Suprapubic skin (tissue), 4 donors: ENCODE measurements at regions not wholly inside any gene's neighbourhood (a gene's known extent, or its start where the extent isn't known, plus 50 kb on each side); places are given as distances from the start of the nearest gene placed in this dataset.

Experiments used
- DNase-seq, 2 donors: peaks; one replicate each; pipeline ENCODE4 v3.0.0-alpha.2; 2019; ENCODE audit warnings: low spot score in 2 of 2
- H3K27ac ChIP-seq: fragments of 200-600 bp; sonication (generic); one replicate; pipeline ENCODE4 v1.5.1; 2019
- H3K27me3 ChIP-seq: fragments of 200-600 bp; sonication (generic); one replicate; pipeline ENCODE4 v1.5.1; 2019
- H3K36me3 ChIP-seq: fragments of 200-600 bp; sonication (generic); one replicate; pipeline ENCODE4 v1.5.1; 2019
- H3K4me1 ChIP-seq: fragments of 200-600 bp; sonication (generic); one replicate; pipeline ENCODE4 v1.5.1; 2019
- H3K4me3 ChIP-seq: fragments of 200-600 bp; sonication (generic); one replicate; pipeline ENCODE4 v1.5.1; 2019; ENCODE audit warnings: mild to moderate bottlenecking
- H3K9me3 ChIP-seq: fragments of 200-600 bp; sonication (generic); one replicate; pipeline ENCODE4 v1.5.1; 2019
- EP300 ChIP-seq: sonication (generic); formaldehyde crosslinking; IDR thresholded peaks from one replicate; pipeline ENCODE4 v1.6.1; 2017; ENCODE audit warnings: antibody characterized with exemption
- POLR2A ChIP-seq, 2 donors: fragments of 450-650 bp; IDR thresholded peaks; one replicate each; pipeline ENCODE4 v1.6.1; 2017; ENCODE audit warnings: antibody characterized with exemption in 2 of 2, mild to moderate bottlenecking in 2 of 2, moderate library complexity in 2 of 2
- POLR2AphosphoS5 ChIP-seq, 3 donors: sonication (generic); formaldehyde crosslinking; IDR thresholded peaks; one replicate each; pipeline ENCODE4 v1.6.1; 2017; ENCODE audit warnings: antibody characterized with exemption in 3 of 3
- WGBS: methylation state at CpG from one replicate; pipeline ENCODE4 v1.1.5; 2018; 5-methylcytosine and 5-hydroxymethylcytosine counted together
- TF ChIP-seq, protein P1 (sequence below), 2 donors: fragments of 200-600 bp in 1 of 2; fragments of 450-650 bp in 1 of 2; sonication (generic) in 1 of 2; IDR thresholded peaks; one replicate each; pipeline ENCODE4 v1.5.1; 2016 to 2019; ENCODE audit warnings: antibody characterized with exemption in 2 of 2, mild to moderate bottlenecking in 1 of 2, moderate library complexity in 1 of 2

DNA sequence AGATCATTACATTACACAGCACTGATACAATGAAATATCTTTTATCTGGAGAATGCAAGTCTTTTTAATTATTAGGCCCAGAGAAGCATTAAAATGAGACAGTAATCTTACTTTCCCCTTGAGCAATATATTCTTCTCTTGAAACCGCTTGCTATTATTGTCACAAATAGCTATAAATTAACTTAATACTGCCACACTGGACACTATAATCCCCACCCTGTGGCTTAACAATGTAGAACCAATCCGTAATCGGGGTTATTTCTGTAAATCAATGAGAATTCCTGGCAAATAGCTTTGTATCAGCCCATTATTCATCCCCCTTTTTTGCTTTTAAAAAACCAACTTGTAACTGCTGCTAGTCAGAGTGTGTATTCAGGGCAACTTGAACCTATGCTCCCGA is 366.2 kb upstream of the VWC2 start:
- Histone ChIP-seq H3K9me3 (no peaks in the 10 kb centered on the region), H3K36me3 (no peaks in the 10 kb centered on the region), H3K4me1 (peaks cover 4% of the 10 kb centered on the region), H3K4me3 (no peak overlapping the region), H3K27me3 (no peaks in the 10 kb centered on the region), H3K27ac (no peak overlapping the region)
- TF ChIP-seq POLR2A (IDR thresholded peaks at IDR 0.05), result no peak
- DNase-seq, result no peak
- WGBS, result 83% methylated on average over 4 of the region's 4 CpGs

GRCh38 chr7:49417034-49417433 is 356.4 kb upstream of the VWC2 start:
- DNase-seq, result no peak
- Histone ChIP-seq H3K4me1 (no peaks in the 10 kb centered on the region), H3K27ac (no peak overlapping the region), H3K4me3 (no peak overlapping the region), H3K9me3 (no peaks in the 10 kb centered on the region), H3K27me3 (no peaks in the 10 kb centered on the region), H3K36me3 (no peaks in the 10 kb centered on the region)
- TF ChIP-seq POLR2A (IDR thresholded peaks at IDR 0.05) (no peak), EP300 (no peak), POLR2AphosphoS5 (IDR thresholded peaks at IDR 0.05) (no peak)
- TF ChIP-seq, protein P1, sequence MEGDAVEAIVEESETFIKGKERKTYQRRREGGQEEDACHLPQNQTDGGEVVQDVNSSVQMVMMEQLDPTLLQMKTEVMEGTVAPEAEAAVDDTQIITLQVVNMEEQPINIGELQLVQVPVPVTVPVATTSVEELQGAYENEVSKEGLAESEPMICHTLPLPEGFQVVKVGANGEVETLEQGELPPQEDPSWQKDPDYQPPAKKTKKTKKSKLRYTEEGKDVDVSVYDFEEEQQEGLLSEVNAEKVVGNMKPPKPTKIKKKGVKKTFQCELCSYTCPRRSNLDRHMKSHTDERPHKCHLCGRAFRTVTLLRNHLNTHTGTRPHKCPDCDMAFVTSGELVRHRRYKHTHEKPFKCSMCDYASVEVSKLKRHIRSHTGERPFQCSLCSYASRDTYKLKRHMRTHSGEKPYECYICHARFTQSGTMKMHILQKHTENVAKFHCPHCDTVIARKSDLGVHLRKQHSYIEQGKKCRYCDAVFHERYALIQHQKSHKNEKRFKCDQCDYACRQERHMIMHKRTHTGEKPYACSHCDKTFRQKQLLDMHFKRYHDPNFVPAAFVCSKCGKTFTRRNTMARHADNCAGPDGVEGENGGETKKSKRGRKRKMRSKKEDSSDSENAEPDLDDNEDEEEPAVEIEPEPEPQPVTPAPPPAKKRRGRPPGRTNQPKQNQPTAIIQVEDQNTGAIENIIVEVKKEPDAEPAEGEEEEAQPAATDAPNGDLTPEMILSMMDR (IDR thresholded peaks at IDR 0.05), result no peak
- WGBS, result 74% methylated on average over 2 of the region's 2 CpGs

DNA sequence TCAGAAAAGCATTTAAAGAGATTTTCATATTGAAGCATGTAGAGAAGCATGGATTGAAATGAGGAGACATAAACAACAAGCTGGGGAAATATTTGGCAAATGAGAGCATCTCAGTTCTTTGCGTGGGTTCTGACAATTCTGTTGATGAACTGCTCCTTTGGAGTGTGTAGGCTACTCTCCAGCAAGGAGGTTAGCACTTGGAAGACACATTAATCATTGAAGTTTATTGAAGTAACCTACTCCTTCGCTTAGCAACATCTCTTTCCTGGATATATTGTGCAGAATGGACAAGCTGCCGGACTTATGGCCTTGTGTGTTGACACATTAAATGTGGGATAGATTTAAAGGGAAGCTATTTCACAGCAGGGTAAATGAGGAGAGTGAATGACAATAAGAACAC is 354.5 kb upstream of the VWC2 start:
- no peak for DNase-seq
- H3K27ac ChIP-seq, result no peak overlapping the region
- 70% methylated on average over 3 of the region's 3 CpGs for WGBS
- H3K9me3 ChIP-seq, result no peaks in the 10 kb centered on the region
- H3K4me1 ChIP-seq, result no peaks in the 10 kb centered on the region
- H3K4me3 ChIP-seq, result no peak overlapping the region
- H3K36me3 ChIP-seq, result no peaks in the 10 kb centered on the region
- TF ChIP-seq, protein P1 (IDR thresholded peaks at IDR 0.05), result no peak
- TF ChIP-seq POLR2A (IDR thresholded peaks at IDR 0.05) (no peak), EP300 (no peak), POLR2AphosphoS5 (IDR thresholded peaks at IDR 0.05) (no peak)
- no peaks in the 10 kb centered on the region for H3K27me3 ChIP-seq

DNA sequence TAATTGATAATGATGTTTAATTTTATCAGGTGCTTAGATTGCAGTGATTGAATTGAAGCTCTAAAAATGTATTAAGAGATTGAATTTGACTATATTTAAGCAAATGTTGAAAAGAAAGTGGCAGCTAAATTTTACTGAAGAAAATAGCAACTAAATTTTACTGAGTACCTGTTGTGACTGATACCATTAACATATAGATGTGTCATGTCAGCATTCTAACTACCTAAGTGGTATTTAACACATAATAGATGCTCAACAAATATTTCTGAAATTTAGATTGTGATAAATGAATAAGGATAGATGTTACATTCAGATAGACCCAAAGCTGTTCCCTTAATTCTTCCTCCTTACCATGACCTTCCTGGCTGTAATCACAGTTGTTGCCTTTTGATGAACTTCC is 350.9 kb upstream of the VWC2 start:
- Histone ChIP-seq H3K9me3 (no peaks in the 10 kb centered on the region), H3K36me3 (no peaks in the 10 kb centered on the region), H3K4me1 (no peaks in the 10 kb centered on the region), H3K27ac (no peak overlapping the region), H3K27me3 (no peaks in the 10 kb centered on the region), H3K4me3 (no peak overlapping the region)
- TF ChIP-seq POLR2A (IDR thresholded peaks at IDR 0.05) (no peak), EP300 (no peak), POLR2AphosphoS5 (IDR thresholded peaks at IDR 0.05) (no peak)
- TF ChIP-seq, protein P1 (IDR thresholded peaks at IDR 0.05), result no peak
- no peak for DNase-seq

GRCh38 chr7:49424109-49424508 is 349.3 kb upstream of the VWC2 start:
- Histone ChIP-seq H3K36me3 (no peaks in the 10 kb centered on the region), H3K9me3 (no peaks in the 10 kb centered on the region), H3K27me3 (no peaks in the 10 kb centered on the region), H3K4me1 (no peaks in the 10 kb centered on the region), H3K4me3 (no peak overlapping the region), H3K27ac (no peak overlapping the region)
- TF ChIP-seq POLR2AphosphoS5 (IDR thresholded peaks at IDR 0.05) (no peak), POLR2A (IDR thresholded peaks at IDR 0.05) (no peak), EP300 (no peak)
- TF ChIP-seq, protein P1 (IDR thresholded peaks at IDR 0.05), result no peak
- DNase-seq, result no peak

DNA sequence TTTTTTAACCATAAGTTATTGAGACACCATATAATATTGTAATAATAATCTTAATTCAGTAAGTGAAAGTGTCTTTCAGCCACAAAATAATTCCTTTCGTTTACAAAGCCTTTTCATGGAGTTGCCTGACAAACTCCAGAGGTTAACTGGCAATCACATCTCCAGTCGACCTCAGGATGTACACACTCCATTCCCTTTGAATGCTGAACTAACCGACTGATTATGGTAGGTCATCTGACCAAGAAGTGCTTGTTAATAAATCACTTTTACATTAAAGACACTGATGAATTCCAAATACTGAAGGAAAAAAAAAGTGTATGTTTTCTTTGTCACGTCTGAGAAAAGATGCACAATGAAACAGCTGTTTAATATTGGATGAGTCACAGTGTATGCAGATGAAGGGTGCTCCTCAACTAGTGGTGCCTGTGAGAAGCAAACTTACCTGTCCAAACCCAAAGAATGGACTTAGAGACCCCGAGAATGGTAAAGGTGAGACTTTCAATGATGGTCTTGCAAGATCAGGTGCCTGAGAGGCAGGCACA is 348.1 kb upstream of the VWC2 start:
- no peak for DNase-seq
- WGBS, result 56% methylated on average over 5 of the region's 5 CpGs
- H3K9me3 ChIP-seq, result no peaks in the 10 kb centered on the region
- H3K27me3 ChIP-seq, result no peaks in the 10 kb centered on the region
- H3K27ac ChIP-seq, result no peak overlapping the region
- no peak overlapping the region for H3K4me3 ChIP-seq
- TF ChIP-seq EP300, result no peak
- TF ChIP-seq POLR2A (IDR thresholded peaks at IDR 0.05), result no peak
- TF ChIP-seq POLR2AphosphoS5 (IDR thresholded peaks at IDR 0.05), result no peak
- TF ChIP-seq, protein P1 (IDR thresholded peaks at IDR 0.05), result no peak
- H3K36me3 ChIP-seq, result no peaks in the 10 kb centered on the region
- H3K4me1 ChIP-seq, result no peaks in the 10 kb centered on the region
